Effector memory CD8-positive, alpha-beta T cell (primary cell): ENCODE measurements at regions not wholly inside any gene's neighbourhood (a gene's known extent, or its start where the extent isn't known, plus 50 kb on each side); places are given as distances from the start of the nearest gene placed in this dataset.

Experiments used
- ATAC-seq: fragments of 150-1000 bp; cut with Tn5 transposase; replicated peaks from 2 replicates; pipeline ENCODE4 v1.10.0; 2021; ENCODE audit warnings: mild to moderate bottlenecking, moderate library complexity
- DNase-seq, 3 experiments: peaks; one replicate each; pipeline ENCODE4 v3.0.0; 2021
- H3K27ac Mint-ChIP-seq, 2 donors: one replicate each; pipeline ENCODE4 v1.8.0; 2022; ENCODE audit warnings: mild to moderate bottlenecking in 2 of 2, mixed read lengths in 2 of 2, moderate library complexity in 2 of 2
- H3K27me3 Mint-ChIP-seq, 2 donors: one replicate each; pipeline ENCODE4 v1.8.0; 2022; ENCODE audit warnings: mixed read lengths in 2 of 2
- H3K36me3 Mint-ChIP-seq: one replicate; pipeline ENCODE4 v1.8.0; 2022; ENCODE audit warnings: mild to moderate bottlenecking, moderate library complexity, mixed read lengths; ENCODE audit not compliant: insufficient read depth
- H3K4me1 Mint-ChIP-seq, 2 donors: one replicate each; pipeline ENCODE4 v1.8.0; 2022; ENCODE audit warnings: low read depth in 2 of 2, mixed read lengths in 2 of 2
- H3K4me3 Mint-ChIP-seq, 2 donors: one replicate each; pipeline ENCODE4 v1.8.0; 2022; ENCODE audit warnings: mild to moderate bottlenecking in 2 of 2, mixed read lengths in 2 of 2, moderate library complexity in 2 of 2
- H3K9me3 Mint-ChIP-seq, 2 donors: one replicate each; pipeline ENCODE4 v1.8.0; 2022; ENCODE audit warnings: mixed read lengths in 2 of 2

- DNase-seq (no peak), ATAC-seq (no peak)
- H3K9me3 Mint-ChIP-seq = no peaks in the 10 kb centered on the region
- H3K27me3 Mint-ChIP-seq = peaks cover 32 to 58% of the 10 kb centered on the region in 2 donors
- H3K4me1 Mint-ChIP-seq = no peaks in the 10 kb centered on the region
- H3K4me3 Mint-ChIP-seq = no peak overlapping the region
- no peak overlapping the region for H3K27ac Mint-ChIP-seq
- peaks cover 5% of the 10 kb centered on the region for H3K36me3 Mint-ChIP-seq
Measured at GRCh38 chr2:106572541-106573450, 85.6 kb downstream of the CD8B2 start.

- H3K27me3 Mint-ChIP-seq = peaks cover 40 to 58% of the 10 kb centered on the region in 2 donors
- H3K9me3 Mint-ChIP-seq = no peaks in the 10 kb centered on the region
- ATAC-seq (no peak), DNase-seq (no peak)
- peaks cover 5% of the 10 kb centered on the region for H3K36me3 Mint-ChIP-seq
- no peak overlapping the region for H3K4me3 Mint-ChIP-seq
- H3K27ac Mint-ChIP-seq = no peak overlapping the region
- no peaks in the 10 kb centered on the region for H3K4me1 Mint-ChIP-seq
Measured at GRCh38 chr2:106573773-106574172, 86.6 kb downstream of the CD8B2 start.

- no peak for ATAC-seq
- Mint-ChIP-seq H3K9me3 (no peaks in the 10 kb centered on the region), H3K4me3 (no peak overlapping the region), H3K27me3 (peaks cover 45 to 58% of the 10 kb centered on the region in 2 donors), H3K4me1 (no peaks in the 10 kb centered on the region), H3K27ac (no peak overlapping the region), H3K36me3 (peaks cover 5% of the 10 kb centered on the region)
- no peak for DNase-seq
Measured at GRCh38 chr2:106575955-106576354, 88.8 kb downstream of the CD8B2 start.

- H3K4me3 Mint-ChIP-seq = no peak overlapping the region
- no peak overlapping the region for H3K27ac Mint-ChIP-seq
- no peaks in the 10 kb centered on the region for H3K9me3 Mint-ChIP-seq
- H3K27me3 Mint-ChIP-seq = peaks cover 47 to 50% of the 10 kb centered on the region in 2 donors
- H3K4me1 Mint-ChIP-seq = peaks cover 0 to 6% of the 10 kb centered on the region in 2 donors
- no peak for DNase-seq
- peaks cover 2% of the 10 kb centered on the region for H3K36me3 Mint-ChIP-seq
- ATAC-seq = no peak
Measured at GRCh38 chr2:106577255-106577651, 90.1 kb downstream of the CD8B2 start.

GRCh38 chr2:106579750-106580197 lies 92.6 kb downstream of the CD8B2 start:
- ATAC-seq (no peak), DNase-seq (no peak)
- Mint-ChIP-seq H3K36me3 (no peaks in the 10 kb centered on the region), H3K27me3 (peaks cover 50 to 59% of the 10 kb centered on the region in 2 donors), H3K4me1 (peaks cover 2 to 11% of the 10 kb centered on the region in 2 donors), H3K4me3 (no peak overlapping the region), H3K9me3 (no peaks in the 10 kb centered on the region), H3K27ac (no peak overlapping the region)

GRCh38 chr2:106580241-106580640 lies 93.1 kb downstream of the CD8B2 start:
- no peaks in the 10 kb centered on the region for H3K9me3 Mint-ChIP-seq
- H3K4me1 Mint-ChIP-seq = peaks cover 2 to 11% of the 10 kb centered on the region in 2 donors
- ATAC-seq (no peak), DNase-seq (no peak)
- no peak overlapping the region for H3K4me3 Mint-ChIP-seq
- no peak overlapping the region for H3K27ac Mint-ChIP-seq
- H3K36me3 Mint-ChIP-seq = no peaks in the 10 kb centered on the region
- H3K27me3 Mint-ChIP-seq = peaks cover 50 to 60% of the 10 kb centered on the region in 2 donors

GRCh38 chr2:106581328-106581727 lies 94.2 kb downstream of the CD8B2 start:
- peaks cover 44 to 69% of the 10 kb centered on the region in 2 donors for H3K27me3 Mint-ChIP-seq

GRCh38 chr2:106581755-106582147 lies 94.6 kb downstream of the CD8B2 start:
- Mint-ChIP-seq H3K4me1 (peaks cover 2 to 11% of the 10 kb centered on the region in 2 donors), H3K4me3 (peak overlapping the region; percentile 74 to 87), H3K27me3 (peaks cover 45 to 73% of the 10 kb centered on the region in 2 donors), H3K27ac (peak overlapping the region in 1 of 2 donors; percentile 0), H3K36me3 (no peaks in the 10 kb centered on the region), H3K9me3 (no peaks in the 10 kb centered on the region)
- ATAC-seq (peak; percentile 36), DNase-seq (no peak)

More at GRCh38 chr2:106581328-106581727, 94.2 kb downstream of the CD8B2 start:
- peak overlapping the region; percentile 74 to 87 for H3K4me3 Mint-ChIP-seq
- ATAC-seq = no peak
- H3K27ac Mint-ChIP-seq = no peak overlapping the region
- H3K36me3 Mint-ChIP-seq = no peaks in the 10 kb centered on the region
- no peak for DNase-seq
- H3K4me1 Mint-ChIP-seq = peaks cover 2 to 11% of the 10 kb centered on the region in 2 donors
- H3K9me3 Mint-ChIP-seq = no peaks in the 10 kb centered on the region

GRCh38 chr2:106582148-106583143 lies 95.3 kb downstream of the CD8B2 start:
- ATAC-seq = peak; percentile 86
- peak overlapping the region; percentile 74 to 87 for H3K4me3 Mint-ChIP-seq
- H3K27me3 Mint-ChIP-seq = peaks cover 47 to 80% of the 10 kb centered on the region in 2 donors
- H3K4me1 Mint-ChIP-seq = peaks cover 2 to 15% of the 10 kb centered on the region in 2 donors
- no peaks in the 10 kb centered on the region for H3K9me3 Mint-ChIP-seq
- no peaks in the 10 kb centered on the region for H3K36me3 Mint-ChIP-seq
- peak overlapping the region in 1 of 2 donors; percentile 0 for H3K27ac Mint-ChIP-seq
- DNase-seq = peak; percentile 30 to 61 (median 33)

- Mint-ChIP-seq H3K27me3 (peaks cover 35 to 69% of the 10 kb centered on the region in 2 donors), H3K4me1 (peaks cover 2 to 15% of the 10 kb centered on the region in 2 donors), H3K27ac (no peak overlapping the region), H3K9me3 (no peaks in the 10 kb centered on the region), H3K4me3 (no peak overlapping the region), H3K36me3 (no peaks in the 10 kb centered on the region)
- ATAC-seq (no peak), DNase-seq (no peak)
Measured at GRCh38 chr2:106584304-106584954, 97.3 kb downstream of the CD8B2 start.

- ATAC-seq (no peak), DNase-seq (no peak)
- H3K9me3 Mint-ChIP-seq = no peaks in the 10 kb centered on the region
- no peaks in the 10 kb centered on the region for H3K4me1 Mint-ChIP-seq
- no peaks in the 10 kb centered on the region for H3K36me3 Mint-ChIP-seq
- no peak overlapping the region for H3K27ac Mint-ChIP-seq
- H3K27me3 Mint-ChIP-seq = peaks cover 42 to 43% of the 10 kb centered on the region in 2 donors
- no peak overlapping the region for H3K4me3 Mint-ChIP-seq
Measured at GRCh38 chr2:106596844-106597243, 109.7 kb downstream of the CD8B2 start.

- Mint-ChIP-seq H3K36me3 (no peaks in the 10 kb centered on the region), H3K4me3 (no peak overlapping the region), H3K27me3 (peaks cover 47 to 52% of the 10 kb centered on the region in 2 donors), H3K9me3 (no peaks in the 10 kb centered on the region), H3K27ac (no peak overlapping the region), H3K4me1 (no peaks in the 10 kb centered on the region)
- DNase-seq (no peak), ATAC-seq (no peak)
Measured at GRCh38 chr2:106599540-106599939, 112.4 kb downstream of the CD8B2 start.

- Mint-ChIP-seq H3K4me3 (no peak overlapping the region), H3K27ac (no peak overlapping the region), H3K27me3 (peaks cover 39 to 51% of the 10 kb centered on the region in 2 donors), H3K36me3 (no peaks in the 10 kb centered on the region), H3K4me1 (no peaks in the 10 kb centered on the region), H3K9me3 (peaks cover 0 to 3% of the 10 kb centered on the region in 2 donors)
- ATAC-seq = no peak
- no peak for DNase-seq
Measured at GRCh38 chr2:106602042-106602441, 114.9 kb downstream of the CD8B2 start.
